ENCODE measurements at regions not wholly inside any gene's neighbourhood (a gene's known extent, or its start where the extent isn't known, plus 50 kb on each side); places are given as distances from the start of the nearest gene placed in this dataset.

GRCh38 chr1:191702124-191702523, 456.1 kb upstream of the RGS18 start:
- H3K4me3 Mint-ChIP-seq (ENCODE audit: low read depth), result no peak overlapping the region
- H3K36me3 Mint-ChIP-seq (ENCODE audit: insufficient read depth), result no peaks in the 10 kb centered on the region
- DNase-seq (ENCODE audit: low spot score, unreplicated experiment), result no peak
- no peak overlapping the region for H3K27ac Mint-ChIP-seq
- no peaks in the 10 kb centered on the region for H3K27me3 Mint-ChIP-seq
- peaks cover 8% of the 10 kb centered on the region for H3K9me3 Mint-ChIP-seq (ENCODE audit: low read depth)
- TF ChIP-seq CTCF (IDR thresholded peaks at IDR 0.05; ENCODE audit: unreplicated experiment), result no peak
- peaks cover 23% of the 10 kb centered on the region for H3K4me1 Mint-ChIP-seq (ENCODE audit: low read depth)

GRCh38 chr1:191707288-191707687, 451.0 kb upstream of the RGS18 start:
- no peaks in the 10 kb centered on the region for H3K36me3 Mint-ChIP-seq (ENCODE audit: insufficient read depth)
- H3K27me3 Mint-ChIP-seq, result no peaks in the 10 kb centered on the region
- no peak overlapping the region for H3K27ac Mint-ChIP-seq
- TF ChIP-seq CTCF (IDR thresholded peaks at IDR 0.05; ENCODE audit: unreplicated experiment), result no peak
- H3K9me3 Mint-ChIP-seq (ENCODE audit: low read depth), result no peaks in the 10 kb centered on the region
- H3K4me1 Mint-ChIP-seq (ENCODE audit: low read depth), result no peaks in the 10 kb centered on the region
- H3K4me3 Mint-ChIP-seq (ENCODE audit: low read depth), result no peak overlapping the region
- DNase-seq (ENCODE audit: low spot score, unreplicated experiment), result no peak

- Mint-ChIP-seq H3K27me3 (no peaks in the 10 kb centered on the region), H3K36me3 (ENCODE audit: insufficient read depth) (no peaks in the 10 kb centered on the region), H3K27ac (no peak overlapping the region), H3K9me3 (ENCODE audit: low read depth) (no peaks in the 10 kb centered on the region), H3K4me1 (ENCODE audit: low read depth) (no peaks in the 10 kb centered on the region), H3K4me3 (ENCODE audit: low read depth) (no peak overlapping the region)
- DNase-seq (ENCODE audit: low spot score, unreplicated experiment), result no peak
- no peak for TF ChIP-seq CTCF (IDR thresholded peaks at IDR 0.05; ENCODE audit: unreplicated experiment)
These were observed 449.0 kb upstream of the RGS18 start for GRCh38 chr1:191709215-191709614.

GRCh38 chr1:191711961-191712360, 446.3 kb upstream of the RGS18 start:
- Mint-ChIP-seq H3K27ac (no peak overlapping the region), H3K4me3 (ENCODE audit: low read depth) (no peak overlapping the region), H3K36me3 (ENCODE audit: insufficient read depth) (no peaks in the 10 kb centered on the region), H3K4me1 (ENCODE audit: low read depth) (peaks cover 2% of the 10 kb centered on the region), H3K27me3 (no peaks in the 10 kb centered on the region), H3K9me3 (ENCODE audit: low read depth) (no peaks in the 10 kb centered on the region)
- no peak for TF ChIP-seq CTCF (IDR thresholded peaks at IDR 0.05; ENCODE audit: unreplicated experiment)
- no peak for DNase-seq (ENCODE audit: low spot score, unreplicated experiment)

- H3K27ac Mint-ChIP-seq, result no peak overlapping the region
- H3K4me3 Mint-ChIP-seq (ENCODE audit: low read depth), result no peak overlapping the region
- TF ChIP-seq CTCF (IDR thresholded peaks at IDR 0.05; ENCODE audit: unreplicated experiment), result no peak
- peaks cover 2% of the 10 kb centered on the region for H3K4me1 Mint-ChIP-seq (ENCODE audit: low read depth)
- no peaks in the 10 kb centered on the region for H3K27me3 Mint-ChIP-seq
- H3K36me3 Mint-ChIP-seq (ENCODE audit: insufficient read depth), result no peaks in the 10 kb centered on the region
- peaks cover 2% of the 10 kb centered on the region for H3K9me3 Mint-ChIP-seq (ENCODE audit: low read depth)
- no peak for DNase-seq (ENCODE audit: low spot score, unreplicated experiment)
These were observed 443.4 kb upstream of the RGS18 start for GRCh38 chr1:191714845-191715244.

Data from progenitor cell of endocrine pancreas (in vitro differentiated cells).